Upper lobe of left lung (tissue), 6 donors: ENCODE measurements at regions not wholly inside any gene's neighbourhood (a gene's known extent, or its start where the extent isn't known, plus 50 kb on each side); places are given as distances from the start of the nearest gene placed in this dataset.

Experiments
- ATAC-seq, 2 donors: fragments of 200-7000 bp; cut with Tn5 transposase; one replicate each; pipeline ENCODE4 v1.9.1; 2022; ENCODE audit warnings: mild to moderate bottlenecking in 2 of 2, moderate library complexity in 2 of 2; ENCODE audit not compliant: low FRiP score in 2 of 2
- DNase-seq, 2 donors: peaks; one replicate each; pipeline ENCODE4 v3.0.0-alpha.2; 2019 to 2020
- H3K27ac ChIP-seq, 4 donors: fragments of 200-600 bp; sonication (generic); one replicate each; pipeline ENCODE4 v1.5.1; 2016 to 2019
- H3K27me3 ChIP-seq, 4 donors: fragments of 200-600 bp; sonication (generic); one replicate each; pipeline ENCODE4 v1.5.1; 2017 to 2019
- H3K36me3 ChIP-seq, 4 donors: fragments of 200-600 bp; sonication (generic); one replicate each; pipeline ENCODE4 v1.5.1; 2016 to 2019
- H3K4me1 ChIP-seq, 4 donors: fragments of 200-600 bp; sonication (generic); one replicate each; pipeline ENCODE4 v1.5.1; 2018 to 2019
- H3K4me3 ChIP-seq, 4 donors: fragments of 200-600 bp; sonication (generic); one replicate each; pipeline ENCODE4 v1.5.1; 2017 to 2019; ENCODE audit warnings: mild to moderate bottlenecking in 2 of 4, moderate library complexity in 1 of 4
- H3K9me3 ChIP-seq, 4 donors: fragments of 200-600 bp; sonication (generic); one replicate each; pipeline ENCODE4 v1.5.1; 2018 to 2019
- EP300 ChIP-seq, 4 donors: sonication (generic); formaldehyde crosslinking; IDR thresholded peaks; one replicate each; pipeline ENCODE4 v1.5.1; 2017; ENCODE audit warnings: antibody characterized with exemption in 4 of 4, control low read depth in 2 of 4
- POLR2A ChIP-seq, 4 donors: fragments of 450-650 bp; IDR thresholded peaks; one replicate each; pipeline ENCODE4 v1.5.1; 2016 to 2017; ENCODE audit warnings: antibody characterized with exemption in 4 of 4, mild to moderate bottlenecking in 2 of 4
- POLR2AphosphoS5 ChIP-seq, 2 donors: sonication (generic); formaldehyde crosslinking; IDR thresholded peaks; one replicate each; pipeline ENCODE4 v1.5.1; 2017; ENCODE audit warnings: antibody characterized with exemption in 2 of 2
- WGBS, 2 donors: methylation state at CpG; one replicate each; pipeline ENCODE4 v1.1.5; 2017 to 2018; 5-methylcytosine and 5-hydroxymethylcytosine counted together
- TF ChIP-seq, protein P1 (sequence below), 6 experiments: fragments of 450-650 bp in 4 of 6; fragments of 200-600 bp in 2 of 6; sonication (generic) in 2 of 6; IDR thresholded peaks; one replicate each; pipeline ENCODE4 v1.5.1; 2016 to 2019; ENCODE audit warnings: antibody characterized with exemption in 6 of 6
- donor health status: DM: no; HTN: no; CAD: no; lungs with moderate emphysema.
- donor health status: DM: no; HTN: yes; CAD: no; lungs with severe emphysema.

DNA sequence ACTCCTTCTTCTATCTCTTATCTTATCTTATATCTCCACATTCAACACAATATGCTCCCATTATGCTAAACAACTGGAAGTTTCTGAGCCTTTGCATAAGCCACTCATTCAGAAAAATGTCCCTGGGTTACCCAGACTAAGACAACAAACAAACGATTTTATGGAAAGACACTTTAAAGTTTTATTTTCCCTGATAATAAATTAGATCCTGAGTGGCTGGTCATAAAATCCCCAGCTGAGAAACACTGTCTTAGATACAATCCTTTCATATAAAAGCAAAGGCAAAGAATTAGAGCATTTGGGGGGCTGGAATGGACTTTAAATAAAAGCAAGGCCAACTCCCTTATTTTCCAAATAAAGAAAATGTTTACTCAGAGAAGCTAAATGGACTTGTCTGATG, 322.3 kb downstream of the GBE1 start:
- DNase-seq (no peak), ATAC-seq (no peak)
- TF ChIP-seq EP300 (IDR thresholded peaks at IDR 0.05) (no peak), POLR2A (IDR thresholded peaks at IDR 0.05) (no peak), POLR2AphosphoS5 (IDR thresholded peaks at IDR 0.05) (no peak)
- TF ChIP-seq, protein P1, sequence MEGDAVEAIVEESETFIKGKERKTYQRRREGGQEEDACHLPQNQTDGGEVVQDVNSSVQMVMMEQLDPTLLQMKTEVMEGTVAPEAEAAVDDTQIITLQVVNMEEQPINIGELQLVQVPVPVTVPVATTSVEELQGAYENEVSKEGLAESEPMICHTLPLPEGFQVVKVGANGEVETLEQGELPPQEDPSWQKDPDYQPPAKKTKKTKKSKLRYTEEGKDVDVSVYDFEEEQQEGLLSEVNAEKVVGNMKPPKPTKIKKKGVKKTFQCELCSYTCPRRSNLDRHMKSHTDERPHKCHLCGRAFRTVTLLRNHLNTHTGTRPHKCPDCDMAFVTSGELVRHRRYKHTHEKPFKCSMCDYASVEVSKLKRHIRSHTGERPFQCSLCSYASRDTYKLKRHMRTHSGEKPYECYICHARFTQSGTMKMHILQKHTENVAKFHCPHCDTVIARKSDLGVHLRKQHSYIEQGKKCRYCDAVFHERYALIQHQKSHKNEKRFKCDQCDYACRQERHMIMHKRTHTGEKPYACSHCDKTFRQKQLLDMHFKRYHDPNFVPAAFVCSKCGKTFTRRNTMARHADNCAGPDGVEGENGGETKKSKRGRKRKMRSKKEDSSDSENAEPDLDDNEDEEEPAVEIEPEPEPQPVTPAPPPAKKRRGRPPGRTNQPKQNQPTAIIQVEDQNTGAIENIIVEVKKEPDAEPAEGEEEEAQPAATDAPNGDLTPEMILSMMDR (IDR thresholded peaks at IDR 0.05): no peak
- Histone ChIP-seq H3K4me3 (no peak overlapping the region), H3K36me3 (no peaks in the 10 kb centered on the region), H3K27ac (no peak overlapping the region), H3K27me3 (no peaks in the 10 kb centered on the region), H3K9me3 (no peaks in the 10 kb centered on the region), H3K4me1 (peaks cover 0 to 5% (median 0%) of the 10 kb centered on the region in 4 donors)
- WGBS, 2 donors: 21 to 47% methylated on average over 1 of the region's 1 CpG

DNA sequence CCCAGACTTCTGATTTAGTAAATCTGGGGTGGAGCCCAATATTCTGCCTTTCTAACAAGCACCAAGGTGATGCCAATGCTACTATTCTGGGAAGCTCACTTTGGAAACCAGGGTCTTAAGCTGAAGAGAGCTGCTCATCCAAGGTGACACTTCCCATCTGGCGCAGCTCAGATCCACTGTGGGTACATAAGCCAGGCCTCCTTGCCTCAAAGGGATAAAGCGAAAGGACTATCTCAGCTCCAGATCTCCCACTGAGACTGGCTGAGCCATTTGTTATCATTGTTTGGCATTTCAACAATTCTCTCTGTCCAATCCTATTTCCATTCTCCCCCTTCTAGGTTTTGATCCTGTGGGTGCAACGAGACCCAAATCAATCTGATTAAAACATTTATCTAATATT, 323.8 kb downstream of the GBE1 start:
- Histone ChIP-seq H3K36me3 (no peaks in the 10 kb centered on the region), H3K27me3 (no peaks in the 10 kb centered on the region), H3K4me1 (no peaks in the 10 kb centered on the region), H3K4me3 (no peak overlapping the region), H3K27ac (no peak overlapping the region), H3K9me3 (no peaks in the 10 kb centered on the region)
- ATAC-seq (no peak), DNase-seq (no peak)
- WGBS, 2 donors: 81 to 85% methylated on average over 3 of the region's 3 CpGs
- no peak for TF ChIP-seq EP300 (IDR thresholded peaks at IDR 0.05)
- no peak for TF ChIP-seq POLR2AphosphoS5 (IDR thresholded peaks at IDR 0.05)
- TF ChIP-seq POLR2A (IDR thresholded peaks at IDR 0.05): no peak
- TF ChIP-seq, protein P1 (IDR thresholded peaks at IDR 0.05): no peak

DNA sequence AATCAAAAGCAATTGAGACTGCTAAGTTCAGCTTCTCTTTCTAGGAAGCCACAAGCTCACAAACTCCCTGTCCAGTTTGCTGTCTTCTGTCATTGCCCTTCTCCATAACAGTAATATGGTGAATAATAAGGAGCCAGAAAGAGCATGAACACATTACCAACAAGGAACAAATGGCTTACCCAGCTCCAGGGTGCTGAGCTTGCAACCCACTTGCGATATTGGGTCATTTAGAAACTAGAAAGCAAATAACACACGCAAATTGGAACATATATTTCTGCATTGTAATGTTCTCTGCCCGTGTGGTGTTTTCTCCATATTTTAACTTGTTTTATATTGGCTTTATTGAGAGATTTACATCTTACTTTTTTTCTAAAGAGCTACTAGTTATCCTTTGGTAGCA, 325.3 kb downstream of the GBE1 start:
- TF ChIP-seq POLR2AphosphoS5 (IDR thresholded peaks at IDR 0.05) (no peak), EP300 (IDR thresholded peaks at IDR 0.05) (no peak)
- WGBS, 2 donors: 92% methylated on average over 3 of the region's 3 CpGs

DNA sequence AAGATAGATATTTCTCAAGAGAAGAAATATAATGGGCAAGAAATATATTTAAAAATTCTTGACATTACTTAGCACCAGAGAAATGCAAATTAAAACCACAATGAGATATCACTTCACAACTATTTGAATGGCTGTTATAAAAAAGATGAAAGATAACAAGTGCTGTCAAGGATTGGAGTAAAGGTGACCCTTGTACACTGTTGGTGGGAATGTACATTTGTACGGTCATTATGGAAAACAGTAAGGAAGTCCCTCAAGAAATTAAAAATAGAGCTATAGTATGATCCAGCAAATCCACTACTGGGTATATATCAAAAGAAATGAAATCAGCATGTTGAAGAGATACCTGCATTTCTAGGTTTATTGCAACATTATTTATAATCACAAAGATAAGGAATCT, 326.4 kb downstream of the GBE1 start:
- ATAC-seq: no peak
- H3K36me3 ChIP-seq: no peaks in the 10 kb centered on the region
- WGBS, 2 donors: 85 to 90% methylated on average over 1 of the region's 1 CpG

More for the DNA sequence above, 325.3 kb downstream of the GBE1 start:
- Histone ChIP-seq H3K4me3 (no peak overlapping the region), H3K27ac (no peak overlapping the region), H3K4me1 (no peaks in the 10 kb centered on the region), H3K36me3 (no peaks in the 10 kb centered on the region), H3K27me3 (no peaks in the 10 kb centered on the region), H3K9me3 (no peaks in the 10 kb centered on the region)
- DNase-seq (no peak), ATAC-seq (no peak)

DNA sequence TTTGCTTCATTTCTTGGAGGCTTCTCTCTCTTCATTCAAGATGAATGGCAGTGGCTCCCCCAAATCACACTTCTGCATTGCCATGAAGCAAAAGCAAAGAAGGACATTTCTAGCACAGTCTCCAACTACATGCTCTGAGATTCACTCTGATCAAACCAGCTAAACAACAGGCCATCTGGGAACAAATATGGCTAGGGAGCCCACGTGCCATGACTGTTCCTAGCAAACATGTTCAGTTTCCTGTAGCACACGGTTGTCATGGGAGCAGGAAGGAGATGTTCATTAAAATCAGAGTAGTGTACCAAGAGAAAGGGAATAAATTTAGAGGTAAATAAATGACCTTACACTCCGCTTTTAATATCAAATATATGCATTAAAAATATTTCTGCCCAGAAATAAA, 327.3 kb downstream of the GBE1 start:
- WGBS, 2 donors: 68 to 71% methylated on average over 3 of the region's 3 CpGs
- no peak for TF ChIP-seq POLR2AphosphoS5 (IDR thresholded peaks at IDR 0.05)
- ATAC-seq: no peak
- no peak for DNase-seq
- Histone ChIP-seq H3K4me1 (no peaks in the 10 kb centered on the region), H3K4me3 (no peak overlapping the region), H3K27ac (no peak overlapping the region), H3K36me3 (no peaks in the 10 kb centered on the region), H3K9me3 (no peaks in the 10 kb centered on the region), H3K27me3 (no peaks in the 10 kb centered on the region)

More for the DNA sequence above, 326.4 kb downstream of the GBE1 start:
- H3K4me1 ChIP-seq: no peaks in the 10 kb centered on the region
- no peak overlapping the region for H3K27ac ChIP-seq
- H3K9me3 ChIP-seq: no peaks in the 10 kb centered on the region
- DNase-seq: no peak
- H3K27me3 ChIP-seq: no peaks in the 10 kb centered on the region
- H3K4me3 ChIP-seq: no peak overlapping the region
- TF ChIP-seq, protein P1 (IDR thresholded peaks at IDR 0.05): no peak
- TF ChIP-seq EP300 (IDR thresholded peaks at IDR 0.05) (no peak), POLR2A (IDR thresholded peaks at IDR 0.05) (no peak)

DNA sequence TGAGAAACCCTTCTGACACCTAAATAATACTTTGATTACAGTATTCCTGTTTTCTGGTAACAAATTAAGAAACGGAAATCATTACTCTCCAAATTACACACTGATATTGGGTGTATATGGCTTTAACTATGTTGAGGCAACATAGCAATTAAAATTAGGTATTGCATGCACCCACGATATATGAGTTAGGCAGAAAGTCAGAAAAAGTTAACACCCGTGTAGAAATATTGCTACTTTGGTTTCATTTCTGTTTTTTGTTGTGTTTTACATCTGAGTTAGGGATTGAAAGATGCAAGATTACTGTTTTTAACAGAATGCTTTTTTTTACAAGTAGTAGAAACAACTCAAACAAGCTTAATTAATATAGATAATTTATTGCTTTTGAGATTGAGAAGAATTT, 327.8 kb downstream of the GBE1 start:
- WGBS, 2 donors: 74% methylated on average over 3 of the region's 3 CpGs
- Histone ChIP-seq H3K4me1 (no peaks in the 10 kb centered on the region), H3K4me3 (no peak overlapping the region), H3K27ac (no peak overlapping the region), H3K27me3 (no peaks in the 10 kb centered on the region), H3K36me3 (no peaks in the 10 kb centered on the region), H3K9me3 (no peaks in the 10 kb centered on the region)
- DNase-seq (no peak), ATAC-seq (no peak)
- TF ChIP-seq EP300 (IDR thresholded peaks at IDR 0.05) (no peak), POLR2A (IDR thresholded peaks at IDR 0.05) (no peak), POLR2AphosphoS5 (IDR thresholded peaks at IDR 0.05) (no peak)
- TF ChIP-seq, protein P1 (IDR thresholded peaks at IDR 0.05): no peak
